HL-60/S4 (cell line): ENCODE measurements at regions not wholly inside any gene's neighbourhood (a gene's known extent, or its start where the extent isn't known, plus 50 kb on each side); places are given as distances from the start of the nearest gene placed in this dataset.

Source experiments
- in situ Hi-C: fragments of 300-500 bp; cut with MboI; formaldehyde crosslinking; loops from 2 replicates; pipeline ENCODE4 v1.14.3; 2022; ENCODE audit warnings: low sequenced_read_pairs

DNA sequence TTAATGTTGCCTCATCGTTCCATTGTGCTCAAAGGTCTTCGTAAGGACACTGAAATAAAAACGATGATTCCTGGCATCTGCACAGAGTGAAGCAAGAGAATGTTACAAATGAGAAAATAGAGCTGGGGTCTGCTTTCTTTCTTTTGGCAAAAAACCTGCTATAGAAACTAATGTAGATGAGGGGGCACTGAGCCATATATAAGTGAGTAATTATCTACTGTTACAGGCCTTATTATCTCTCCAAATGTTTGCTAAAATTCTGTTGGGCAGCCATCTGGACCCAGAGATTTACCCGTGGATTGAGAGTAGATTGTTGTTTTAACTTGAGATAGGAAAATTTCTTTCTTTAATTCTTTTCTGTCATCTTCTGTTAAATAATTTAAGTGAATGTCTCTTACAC is 472.5 kb upstream of the PIK3C3 start:
- in situ Hi-C loops: no loop called here

DNA sequence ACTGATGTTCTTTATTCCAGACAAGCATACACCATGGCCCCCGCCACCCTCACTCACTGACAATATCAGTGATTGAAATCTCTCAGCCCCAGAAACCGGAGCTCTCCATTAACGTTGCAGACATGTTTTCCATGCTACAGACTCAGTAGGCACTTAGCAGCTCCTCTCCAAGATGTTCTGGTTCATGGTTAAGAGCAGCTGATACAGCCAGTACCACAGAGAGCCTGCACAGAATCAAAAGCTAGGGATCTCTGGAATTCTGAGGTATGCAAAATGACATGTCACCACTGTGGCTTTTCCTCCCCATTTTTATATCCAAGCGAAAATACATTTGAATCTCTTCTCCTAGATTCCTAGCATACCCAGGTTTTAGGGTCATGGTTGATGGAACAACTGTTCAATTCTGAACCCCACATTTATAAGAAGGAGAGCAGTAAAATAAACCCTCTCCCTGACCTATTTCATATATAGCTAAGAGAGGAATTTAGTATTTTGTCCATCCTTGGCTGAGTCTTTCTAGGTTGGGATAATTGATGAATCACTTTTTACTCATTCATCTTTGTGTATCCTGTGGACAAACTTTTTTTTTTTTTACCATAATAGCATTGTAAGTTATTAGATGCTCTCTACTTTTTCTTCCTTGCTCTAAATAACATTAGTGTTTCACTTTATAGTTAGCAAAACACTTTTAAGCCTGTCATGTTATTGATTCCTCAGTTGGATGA is 488.4 kb upstream of the PIK3C3 start:
- in situ Hi-C loops: no loop called here

DNA sequence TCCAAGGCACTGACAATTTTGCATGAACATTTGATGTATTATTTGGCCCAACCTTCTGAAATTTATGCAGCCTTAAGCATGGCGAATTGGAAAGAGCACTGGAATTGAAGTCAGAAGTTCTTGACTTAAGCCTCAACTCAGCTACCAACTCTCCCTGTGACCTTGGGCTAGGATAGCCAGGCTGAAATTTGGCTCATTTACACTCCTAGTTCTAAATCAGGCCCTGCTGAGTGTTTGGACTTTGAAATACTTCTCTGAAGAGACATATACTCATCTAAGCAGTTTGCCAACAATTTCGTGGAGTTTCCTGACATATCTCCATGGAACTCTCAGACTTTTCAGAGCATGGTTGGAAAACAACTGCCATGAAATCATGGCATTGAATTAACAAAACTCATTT is 489.6 kb upstream of the PIK3C3 start:
- in situ Hi-C loops: no loop called here

DNA sequence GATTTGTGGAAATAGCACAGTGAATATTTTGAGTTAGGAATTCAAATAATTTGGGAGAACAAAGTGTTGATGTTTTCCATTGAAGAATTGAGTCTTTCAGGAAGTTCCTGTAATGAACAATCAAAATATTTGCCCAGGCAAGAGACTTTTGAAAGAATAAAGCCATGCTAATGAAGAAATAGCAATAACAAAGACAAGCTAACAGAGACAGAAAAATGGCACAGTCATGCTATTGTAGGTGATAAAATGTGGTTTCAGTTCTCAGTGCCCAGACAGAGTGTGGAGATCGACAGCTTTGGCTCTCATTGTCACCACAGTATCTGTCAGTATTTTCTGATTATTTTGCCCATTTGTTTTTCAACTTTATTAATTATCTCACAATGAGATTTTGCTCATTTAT is 490.8 kb upstream of the PIK3C3 start:
- in situ Hi-C loops: no loop called here

DNA sequence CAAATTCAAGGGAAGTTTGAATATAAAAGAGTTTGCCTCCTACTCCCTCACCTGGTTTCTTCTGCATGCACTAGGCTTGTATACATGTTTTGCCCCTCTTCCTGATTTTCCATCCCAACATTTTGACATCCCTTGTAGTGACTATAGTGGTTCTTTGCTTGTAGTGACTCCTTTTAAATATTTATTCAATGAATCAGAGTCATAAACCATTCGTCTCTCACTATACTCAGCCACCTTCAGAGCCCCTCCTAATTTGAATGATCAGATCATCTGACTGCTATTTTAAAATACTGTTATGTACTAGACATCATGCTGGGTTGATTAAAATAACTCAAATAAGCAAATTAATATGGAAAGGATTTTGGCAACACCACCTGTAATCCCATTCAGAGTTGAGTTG is 492.1 kb upstream of the PIK3C3 start:
- in situ Hi-C loops: no loop called here

DNA sequence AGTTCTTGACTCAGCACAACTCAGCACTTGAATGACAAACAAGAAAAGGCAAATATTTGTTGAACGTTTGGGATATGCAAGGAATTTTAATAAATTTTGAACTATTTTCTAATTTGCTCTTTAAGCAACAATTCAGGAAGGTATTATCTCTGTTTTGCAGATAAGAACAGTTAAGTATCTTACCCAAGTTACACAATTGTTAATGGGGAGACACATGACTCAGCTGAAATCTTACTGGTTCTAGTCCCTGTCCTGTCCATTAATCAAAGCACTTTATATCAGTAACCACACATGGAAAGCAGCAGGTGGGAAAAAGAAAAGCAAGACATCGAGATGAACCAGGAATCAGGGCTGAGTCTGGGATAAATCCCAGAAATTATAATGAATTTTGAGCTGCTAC is 493.9 kb upstream of the PIK3C3 start:
- in situ Hi-C loops: no loop called here

DNA sequence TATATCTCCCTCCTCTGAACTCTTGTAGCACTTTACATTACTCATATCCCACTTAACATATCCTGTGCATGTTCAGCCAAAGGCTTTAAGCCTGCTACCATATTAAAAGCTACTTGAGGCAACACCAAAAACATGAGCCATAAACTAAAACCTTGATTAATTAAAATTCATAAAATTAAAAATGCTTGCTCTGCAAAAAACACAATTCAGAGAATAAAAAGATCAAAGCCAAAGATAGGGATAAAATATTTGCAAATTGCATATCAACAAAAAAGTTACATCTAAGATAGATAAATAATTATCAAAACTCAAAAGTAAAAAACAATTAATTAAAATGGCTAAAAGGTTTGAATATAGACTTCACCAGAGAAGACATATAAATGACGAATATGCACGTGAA is 495.4 kb upstream of the PIK3C3 start:
- in situ Hi-C loops: no loop called here

DNA sequence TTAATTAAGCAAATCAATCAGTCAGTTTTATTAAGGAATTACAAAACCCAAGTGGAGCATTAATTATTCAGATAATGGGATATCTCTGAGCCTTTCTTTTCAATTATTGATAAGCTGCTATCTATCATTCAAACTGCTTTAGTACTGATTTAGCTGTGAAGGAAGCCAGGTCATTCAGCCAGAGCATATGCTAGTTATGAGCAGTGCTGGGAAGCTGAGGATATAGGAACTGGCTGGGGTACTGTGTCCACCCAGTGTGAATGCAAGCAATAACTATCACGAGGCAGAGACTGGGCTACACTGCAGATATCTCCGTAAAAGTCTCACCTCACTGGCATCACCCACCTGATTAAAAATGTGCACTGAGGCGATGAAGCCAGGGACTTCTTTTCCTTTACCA is 496.7 kb upstream of the PIK3C3 start:
- in situ Hi-C loops: no loop called here

DNA sequence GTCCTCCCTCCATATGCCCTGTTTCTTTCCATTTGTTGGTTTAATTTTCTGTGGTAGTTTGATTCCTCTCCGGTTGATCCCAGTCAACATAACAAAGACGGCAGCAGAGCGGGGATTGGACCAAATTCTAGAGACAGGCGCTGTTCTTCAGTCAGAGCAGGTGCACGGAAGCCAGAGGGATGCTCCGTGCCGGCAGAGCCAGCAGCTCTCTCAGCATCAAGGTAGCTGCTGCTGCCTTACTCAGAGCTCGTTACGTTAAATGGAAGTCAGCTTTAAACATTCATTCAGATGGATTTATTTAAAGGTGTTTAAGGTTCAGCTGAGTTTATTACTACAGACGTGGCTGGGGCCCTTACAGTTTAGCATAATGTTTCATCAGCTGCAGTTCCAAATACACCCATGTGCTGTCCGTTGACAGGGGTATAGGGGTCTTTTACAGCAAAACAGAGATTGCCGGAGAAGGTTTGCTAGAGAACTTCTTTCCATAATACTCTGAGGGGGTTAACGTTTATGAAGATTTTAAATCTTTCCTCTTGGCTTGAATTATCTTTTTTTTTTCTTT is 497.2 kb upstream of the PIK3C3 start:
- in situ Hi-C loops: no loop called here

DNA sequence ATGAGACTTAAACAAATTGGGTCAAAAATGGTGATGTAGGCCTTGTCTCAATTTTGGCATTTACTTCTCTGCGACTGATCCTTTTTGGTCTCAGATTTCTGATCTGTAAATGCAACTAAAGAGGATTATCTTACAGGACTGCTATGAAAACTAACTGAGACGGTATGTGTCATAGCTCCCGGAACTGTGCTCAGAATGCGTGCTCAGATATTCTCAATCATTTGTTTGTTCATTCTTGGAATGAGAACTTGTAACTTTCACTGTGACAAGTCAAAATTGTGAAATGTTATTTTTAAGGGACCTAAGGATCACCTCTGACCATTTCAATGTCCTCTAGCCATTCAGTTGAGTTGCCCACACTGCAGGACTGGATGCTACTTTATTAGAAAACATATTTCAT is 498.2 kb upstream of the PIK3C3 start:
- in situ Hi-C loops: no loop called here

DNA sequence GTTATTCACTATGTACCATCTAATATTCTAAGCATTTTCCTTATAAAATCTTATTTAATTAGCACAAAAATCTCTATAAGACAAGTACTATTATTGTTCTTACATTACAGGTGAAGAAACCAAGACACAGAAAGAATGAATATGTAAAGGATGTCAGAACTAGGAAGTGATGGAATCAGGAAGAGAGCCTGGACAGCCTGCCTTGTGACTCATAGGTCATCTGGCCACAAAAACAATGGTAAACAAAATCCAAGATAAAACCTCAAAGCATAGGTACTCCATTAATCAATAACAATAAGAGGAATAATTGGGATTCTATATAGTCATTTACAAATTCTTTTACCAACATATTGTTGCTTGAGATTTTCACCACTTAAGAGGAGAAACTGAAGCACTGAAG is 505.4 kb upstream of the PIK3C3 start:
- in situ Hi-C loops: no loop called here

DNA sequence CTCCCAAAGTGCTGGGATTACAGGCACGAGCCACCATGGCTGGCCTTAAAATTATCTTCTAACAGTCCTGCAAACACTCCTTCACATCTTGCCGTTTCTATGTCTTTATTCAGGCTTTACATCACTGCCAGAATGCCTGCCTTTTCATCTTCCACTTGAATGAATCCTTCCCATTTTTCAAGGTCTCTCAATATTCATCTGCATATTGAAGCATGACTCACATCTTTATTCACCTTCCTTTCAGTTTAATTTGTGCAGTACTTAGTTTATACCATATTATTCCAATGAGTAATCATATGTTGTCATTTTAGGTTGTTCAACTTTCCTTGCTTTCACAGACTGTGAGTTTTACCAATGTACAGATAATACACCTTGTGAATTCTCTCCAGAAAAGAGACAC is 510.1 kb upstream of the PIK3C3 start:
- in situ Hi-C loops: no loop called here

DNA sequence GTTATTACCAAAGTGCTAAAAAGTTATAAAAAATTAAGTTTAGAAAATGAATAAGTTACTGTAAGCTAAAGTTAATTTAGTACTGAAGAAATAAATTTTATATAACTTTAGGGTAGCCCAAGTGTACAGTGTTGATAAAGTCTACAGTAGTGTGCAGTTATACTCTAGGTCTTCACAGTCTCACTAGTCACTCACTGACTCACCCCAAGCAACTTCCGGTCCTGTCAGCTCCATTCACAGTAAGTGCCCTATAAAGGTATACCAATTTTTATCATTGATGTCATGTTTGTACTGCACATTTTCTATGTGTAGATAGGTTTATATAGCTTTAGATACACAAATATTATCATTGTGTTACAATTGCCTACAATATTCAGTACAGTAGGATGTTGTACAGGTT is 518.3 kb upstream of the PIK3C3 start:
- in situ Hi-C loops: no loop called here

DNA sequence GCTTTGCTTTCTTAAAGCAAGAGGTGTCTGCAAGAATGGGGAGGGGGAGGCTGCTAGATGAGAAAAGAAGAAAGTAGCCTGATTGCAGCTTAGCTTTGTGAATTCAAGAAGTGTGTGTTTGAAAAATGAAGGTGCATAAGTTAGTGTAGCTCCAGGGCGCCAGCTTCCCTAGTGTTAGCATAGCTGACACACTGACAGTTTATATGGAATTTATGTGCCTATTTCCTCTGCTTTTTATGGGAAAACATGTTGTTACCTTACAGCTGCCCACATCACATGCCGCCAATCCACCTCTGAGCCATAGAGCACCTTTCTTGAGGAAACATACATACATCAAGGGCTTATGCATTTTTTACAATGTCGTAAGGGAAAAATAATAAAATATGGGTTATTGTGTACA is 536.4 kb upstream of the PIK3C3 start:
- in situ Hi-C loops: no loop called here

DNA sequence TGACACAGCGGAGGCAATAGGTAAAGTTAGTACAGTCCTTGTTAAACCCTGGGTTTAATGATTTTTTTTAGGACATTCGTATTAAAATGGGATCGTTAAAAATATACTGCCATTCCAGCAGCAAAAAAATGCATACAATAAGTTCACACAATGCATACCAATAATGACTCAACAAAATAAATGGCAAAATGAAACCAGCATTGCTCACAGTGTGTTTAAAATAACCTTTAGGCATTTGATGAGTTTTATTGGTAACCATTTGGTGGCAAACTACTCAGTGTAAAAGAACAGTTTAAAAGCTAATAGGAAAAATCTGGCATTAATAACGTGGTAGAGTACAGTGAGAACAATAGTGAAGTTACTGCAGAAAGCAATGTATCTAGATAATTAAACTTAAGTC is 539.0 kb upstream of the PIK3C3 start:
- in situ Hi-C loops: no loop called here

DNA sequence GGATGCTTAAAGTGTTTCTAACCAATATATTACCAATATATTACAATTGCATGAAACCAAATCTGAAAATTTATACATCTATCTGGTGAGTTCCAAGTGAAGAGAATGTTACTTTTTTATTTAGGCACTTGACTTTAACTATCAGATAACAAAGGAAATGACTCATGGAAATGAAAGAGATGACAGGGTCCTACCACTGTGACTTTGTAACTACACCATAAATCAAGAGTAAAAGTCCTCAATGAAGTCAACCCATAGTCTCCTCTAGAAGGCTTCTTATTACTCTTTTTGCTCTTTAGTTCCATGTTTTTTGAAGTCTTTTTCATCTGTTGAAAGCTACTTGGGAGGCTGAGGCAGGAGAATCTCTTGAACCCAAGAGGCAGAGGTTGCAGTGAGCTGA is 545.0 kb upstream of the PIK3C3 start:
- in situ Hi-C loops: no loop called here

DNA sequence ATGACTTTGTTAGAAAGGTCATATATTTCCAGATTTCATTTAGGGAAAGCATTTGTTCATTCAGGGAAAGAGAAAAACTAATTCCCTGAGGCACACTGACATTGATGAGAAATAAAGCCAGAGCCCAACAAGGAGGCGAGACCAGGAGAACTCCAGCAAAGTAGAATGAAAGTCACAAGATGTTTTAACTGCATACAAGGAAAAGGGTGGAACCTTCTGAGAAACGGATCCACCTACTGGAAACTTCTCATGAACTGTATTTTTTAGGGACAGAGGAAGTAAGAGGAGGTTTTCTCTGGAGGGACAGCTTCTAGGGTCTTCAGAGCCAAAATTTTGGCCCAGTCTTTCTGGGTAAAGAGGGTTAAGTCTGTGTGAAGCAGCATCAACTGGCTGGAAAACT is 548.2 kb upstream of the PIK3C3 start:
- in situ Hi-C loops: no loop called here

DNA sequence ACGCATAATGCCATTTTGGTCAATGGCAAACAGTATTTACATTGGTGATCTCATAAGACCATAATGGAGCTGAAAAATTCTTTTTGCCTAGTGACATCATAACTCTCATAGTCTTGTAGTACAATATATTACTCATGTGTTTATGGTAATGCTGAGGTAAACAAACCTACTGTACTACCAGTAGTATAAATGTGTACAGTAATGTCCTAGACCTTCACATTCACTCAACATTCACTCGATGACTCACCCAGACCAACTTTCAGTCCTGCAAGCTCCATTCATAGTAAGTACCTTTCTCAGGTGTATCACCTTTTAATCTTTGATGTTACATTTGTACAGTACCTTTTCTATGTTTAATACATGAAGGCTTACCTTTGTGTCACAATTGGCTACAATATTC is 558.2 kb upstream of the PIK3C3 start:
- in situ Hi-C loops: no loop called here

DNA sequence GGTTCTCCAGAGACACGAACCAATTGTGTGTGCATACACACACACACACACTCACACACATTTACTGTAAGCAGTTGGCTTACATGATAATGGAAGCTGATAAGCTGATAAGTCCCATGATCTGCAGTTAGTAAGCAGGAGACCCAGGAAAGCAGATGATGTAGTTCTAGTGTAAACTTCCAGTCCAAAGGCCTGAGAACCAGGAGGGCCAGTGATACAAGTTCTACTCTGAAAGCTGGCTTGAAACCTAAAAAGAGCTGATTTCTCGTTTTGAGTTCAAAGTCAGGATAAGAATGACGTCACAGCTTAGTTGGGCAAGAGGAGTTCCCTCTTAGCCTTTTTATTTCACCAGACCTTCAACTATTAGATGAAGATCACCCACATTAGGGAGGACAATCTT is 558.8 kb upstream of the PIK3C3 start:
- in situ Hi-C loops: no loop called here

DNA sequence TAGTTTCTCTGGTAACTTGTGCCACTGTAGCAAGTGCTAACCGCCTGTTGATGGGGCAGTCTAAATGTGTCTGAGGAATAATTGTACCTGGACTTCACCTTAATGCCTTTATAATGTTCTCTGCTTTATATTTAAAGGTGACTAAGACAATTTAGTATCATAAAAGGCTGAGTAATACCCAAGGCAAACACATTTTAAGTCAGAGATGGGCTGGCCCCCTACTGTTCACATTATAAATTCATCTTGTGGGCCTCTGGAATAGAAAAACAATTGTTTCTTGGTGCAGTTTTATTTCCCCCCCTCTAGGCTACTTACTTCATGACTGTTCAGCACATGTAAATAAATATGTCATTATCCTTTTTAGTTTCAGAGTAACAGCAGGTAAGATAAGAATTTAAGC is 559.3 kb upstream of the PIK3C3 start:
- in situ Hi-C loops: no loop called here

DNA sequence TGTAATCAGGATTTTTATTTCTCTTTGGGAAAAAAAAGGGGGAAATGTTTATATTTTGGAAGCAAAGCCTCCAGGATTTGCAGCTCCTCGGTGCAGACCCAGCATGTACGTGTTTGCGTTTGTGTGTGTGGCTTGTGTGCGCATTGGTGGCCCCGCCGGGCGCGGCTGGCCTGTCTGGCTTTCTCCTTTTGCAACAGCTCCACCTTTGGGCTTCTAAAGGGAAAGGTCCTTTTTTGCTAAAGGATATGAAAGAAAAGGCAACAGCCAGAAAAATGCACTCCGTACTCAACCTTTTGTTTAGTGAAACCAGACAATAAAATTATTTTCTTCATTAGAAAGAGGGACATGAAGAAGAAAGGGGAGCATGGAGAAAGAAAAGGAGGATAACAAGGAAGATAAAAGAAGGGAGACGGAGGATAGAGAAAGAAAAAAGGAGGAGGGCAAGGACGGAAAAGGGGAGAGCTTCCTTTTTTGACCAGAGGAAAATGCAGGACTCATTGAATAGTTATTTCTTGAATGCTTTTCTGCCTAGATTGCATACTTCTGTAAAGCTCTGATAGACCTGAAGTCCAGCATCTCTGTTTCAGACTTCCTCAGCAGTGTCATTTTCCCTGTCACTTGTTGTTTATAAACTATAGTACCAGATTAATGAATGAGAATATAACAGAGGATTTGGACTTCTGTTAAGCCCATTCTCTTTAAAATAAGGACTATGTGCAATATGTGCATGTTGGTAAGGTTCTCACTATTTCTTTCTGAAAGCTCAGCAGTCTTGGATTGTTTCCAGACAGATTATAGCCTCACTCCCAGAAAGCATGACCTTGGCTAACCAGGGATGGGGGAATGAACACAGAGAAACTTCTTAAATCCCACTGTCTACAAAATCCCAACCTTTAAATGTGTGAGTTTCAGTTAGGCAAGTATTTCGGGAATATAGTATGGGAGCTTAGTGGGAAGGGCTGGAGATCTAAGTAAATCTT is 563.1 kb upstream of the PIK3C3 start:
- in situ Hi-C loops: no loop called here

DNA sequence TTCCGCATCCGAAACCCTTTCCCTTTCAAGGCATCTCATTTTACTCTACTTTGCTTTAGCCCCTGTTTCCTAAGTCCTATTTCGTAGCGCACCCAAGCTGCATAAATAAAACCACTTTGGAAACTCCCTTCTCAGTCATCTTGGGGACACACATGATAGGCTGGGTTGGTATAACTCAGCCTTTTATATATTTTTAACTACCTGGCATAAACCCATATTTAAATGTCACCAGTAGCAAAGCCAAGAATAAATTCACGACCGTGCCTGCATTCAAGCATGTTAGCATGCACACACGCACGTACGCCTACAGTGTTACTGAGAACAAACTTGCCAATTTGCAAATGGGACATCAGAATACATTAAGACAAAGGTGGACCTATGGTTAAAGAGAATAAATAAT is 564.7 kb upstream of the PIK3C3 start:
- in situ Hi-C loops: no loop called here
